Panc1 (cell line): ENCODE measurements at regions not wholly inside any gene's neighbourhood (a gene's known extent, or its start where the extent isn't known, plus 50 kb on each side); places are given as distances from the start of the nearest gene placed in this dataset.

Experiments used
- ATAC-seq: fragments of 200-7000 bp; cut with Tn5 transposase; 2 replicates; pipeline ENCODE4 v1.9.1; 2020; ENCODE audit warnings: mild to moderate bottlenecking, moderate library complexity
- BruUV-seq: library from RNA; stranded (reverse); fragments of 400-500 nt; replicated peaks from 2 replicates; lab custom pipeline; 2021; lab: Mats Ljungman, UMichigan
- CTCF ChIA-PET: fragments of 300-600 bp; sonication (Branson Sonifier 250); formaldehyde crosslinking; loops from one replicate; lab custom pipeline; 2022; ENCODE audit warnings: antibody characterized with exemption; lab: Charles Lee
- POLR2A ChIA-PET: fragments of 300-600 bp; sonication (Branson Sonifier 250); formaldehyde crosslinking; loops from one replicate; lab custom pipeline; 2022; ENCODE audit warnings: antibody characterized with exemption; lab: Charles Lee
- DNase-seq: peaks from one replicate; pipeline ENCODE4 v3.0.0-alpha.2; 2010; ENCODE audit warnings: low read depth, low spot score
- H3K27ac ChIP-seq: 2 replicates; pipeline ENCODE4 v1.5.1; 2011; ENCODE audit warnings: mild to moderate bottlenecking, low read length, inconsistent platforms
- H3K27me3 ChIP-seq: fragments of 200-500 bp; sonication (Bioruptor generic); 2 replicates; pipeline ENCODE4 v1.6.0; 2014; ENCODE audit warnings: low read length, inconsistent platforms; ENCODE audit not compliant: control insufficient read depth, insufficient read depth
- H3K36me3 ChIP-seq: fragments of 200-500 bp; sonication (Bioruptor generic); 2 replicates; pipeline ENCODE4 v1.5.1; 2014; ENCODE audit warnings: inconsistent platforms, mild to moderate bottlenecking, low read length, moderate library complexity; ENCODE audit not compliant: control insufficient read depth, insufficient read depth
- H3K4me1 ChIP-seq: 2 replicates; pipeline ENCODE4 v1.5.1; 2011; ENCODE audit warnings: inconsistent platforms, mild to moderate bottlenecking, low read length, moderate library complexity; ENCODE audit not compliant: control insufficient read depth, insufficient read depth
- H3K4me3 ChIP-seq, 2 experiments: 2 replicates each; pipeline ENCODE4 v1.5.1; 2011 to 2012; ENCODE audit warnings: low read depth in 2 of 2, low read length in 2 of 2, mild to moderate bottlenecking in 2 of 2, inconsistent platforms in 1 of 2, moderate library complexity in 1 of 2
- H3K9me3 ChIP-seq: fragments of 200-500 bp; sonication (Bioruptor generic); 2 replicates; pipeline ENCODE4 v1.5.1; 2014; ENCODE audit warnings: low read depth, mild to moderate bottlenecking, inconsistent platforms, low read length, moderate library complexity; ENCODE audit not compliant: control insufficient read depth, insufficient read depth
- CTCF ChIP-seq: fragments of 450-650 bp; IDR thresholded peaks from 2 replicates; pipeline ENCODE4 v1.5.1; 2017; ENCODE audit warnings: mild to moderate bottlenecking
- POLR2AphosphoS5 ChIP-seq: IDR thresholded peaks from 2 replicates; pipeline ENCODE4 v1.6.1; 2012; ENCODE audit warnings: mild to moderate bottlenecking, low read depth, low read length, moderate library complexity
- REST ChIP-seq, 2 experiments: IDR thresholded peaks; 2 replicates each; pipeline ENCODE4 v1.6.1; 2011 to 2012; ENCODE audit warnings: low read depth in 2 of 2, control low read depth in 1 of 2, low read length in 1 of 2, mild to moderate bottlenecking in 1 of 2, moderate library complexity in 1 of 2; ENCODE audit not compliant: insufficient read depth in 1 of 2
- SIN3A ChIP-seq: IDR thresholded peaks from 2 replicates; pipeline ENCODE4 v1.6.1; 2012; ENCODE audit warnings: low read depth, mild to moderate bottlenecking, low read length, moderate library complexity, borderline replicate concordance; ENCODE audit not compliant: insufficient read depth
- TCF7L2 ChIP-seq: IDR thresholded peaks from 2 replicates; pipeline ENCODE4 v1.6.1; 2011; ENCODE audit warnings: mild to moderate bottlenecking, low read depth, low read length, inconsistent platforms
- in situ Hi-C: cut with HindIII; loops from 2 replicates; pipeline ENCODE4 v1.10.0; 2016; ENCODE audit warnings: low sequenced_read_pairs, low pct_unique_long_range_greater_than_20kb
- intact Hi-C: fragments of 100-400 bp; cut with micrococcal nuclease; formaldehyde crosslinking; loops from one replicate; pipeline ENCODE4 v1.10.0; 2022; ENCODE audit not compliant: unreplicated experiment

DNA sequence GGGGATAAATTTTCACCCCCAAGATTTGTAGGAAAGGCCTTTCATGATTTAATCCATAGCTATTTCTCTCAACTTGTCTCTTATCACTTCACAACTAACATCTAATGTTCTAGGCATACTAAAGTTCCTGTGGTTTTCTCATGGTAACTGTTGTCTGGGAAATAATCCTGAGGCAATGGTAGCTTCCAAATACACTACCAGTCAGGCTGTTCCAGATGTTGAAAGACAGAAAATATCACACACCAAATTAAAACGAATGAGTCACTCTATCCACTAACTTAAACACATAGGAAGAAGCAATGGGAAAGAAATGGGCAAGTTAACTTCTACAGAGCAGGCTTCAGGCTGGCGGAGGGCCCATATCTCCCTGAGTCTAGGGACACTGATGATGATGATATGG lies 77.7 kb upstream of the MYO16 start:
- POLR2A ChIA-PET, result no interaction called here
- DNase-seq (no peak), ATAC-seq (no peak)
- no peaks in the 10 kb centered on the region for H3K9me3 ChIP-seq
- no peak for TF ChIP-seq SIN3A
- no peak for TF ChIP-seq TCF7L2
- no peak for TF ChIP-seq CTCF
- TF ChIP-seq POLR2AphosphoS5, result no peak
- no peak for TF ChIP-seq REST (IDR thresholded peaks at IDR 0.05; ENCODE audit: insufficient read depth in 1 of 2, low read depth in 2 of 2, low read length in 1 of 2)
- H3K27ac ChIP-seq, result no peak overlapping the region
- CTCF ChIA-PET, result no interaction called here
- H3K27me3 ChIP-seq, result no peaks in the 10 kb centered on the region
- no peak overlapping the region for H3K4me3 ChIP-seq
- no TSS peak for BruUV-seq
- H3K4me1 ChIP-seq, result no peaks in the 10 kb centered on the region
- intact Hi-C loops (no loop called here), in situ Hi-C loops (no loop called here)
- H3K36me3 ChIP-seq, result no peaks in the 10 kb centered on the region

- H3K4me1 ChIP-seq, result no peaks in the 10 kb centered on the region
- DNase-seq, result no peak
- H3K9me3 ChIP-seq, result no peaks in the 10 kb centered on the region
- ATAC-seq, result no peak
- no peak overlapping the region for H3K4me3 ChIP-seq
- no peak for TF ChIP-seq SIN3A
- no peak for TF ChIP-seq TCF7L2
- TF ChIP-seq POLR2AphosphoS5, result no peak
- TF ChIP-seq CTCF, result no peak
- no peak for TF ChIP-seq REST (IDR thresholded peaks at IDR 0.05; ENCODE audit: insufficient read depth in 1 of 2, low read depth in 2 of 2, low read length in 1 of 2)
- intact Hi-C loops (no loop called here), in situ Hi-C loops (no loop called here)
- H3K27me3 ChIP-seq, result no peaks in the 10 kb centered on the region
- no peaks in the 10 kb centered on the region for H3K36me3 ChIP-seq
- no peak overlapping the region for H3K27ac ChIP-seq
- ChIA-PET POLR2A (no interaction called here), CTCF (no interaction called here)
- BruUV-seq, result no TSS peak
These were observed 70.9 kb upstream of the MYO16 start for GRCh38 chr13:108558489-108558888.
